H9 (cell line): ENCODE measurements at regions not wholly inside any gene's neighbourhood (a gene's known extent, or its start where the extent isn't known, plus 50 kb on each side); places are given as distances from the start of the nearest gene placed in this dataset.

Experiments used
- DNase-seq: peaks from one replicate; pipeline ENCODE4 v3.0.0-alpha.2; 2017
- H2AFZ ChIP-seq: one replicate; pipeline ENCODE4 v1.6.1; 2013; ENCODE audit warnings: mild to moderate bottlenecking, low read length, control low read depth, moderate library complexity
- H2AK5ac ChIP-seq: 2 replicates; pipeline ENCODE4 v1.6.1; 2013; ENCODE audit warnings: low read length, control low read depth, mixed read lengths; ENCODE audit not compliant: insufficient read length
- H2BK120ac ChIP-seq: one replicate; pipeline ENCODE4 v1.6.1; 2013; ENCODE audit warnings: low read depth, mild to moderate bottlenecking, low read length, control low read depth, inconsistent platforms; ENCODE audit not compliant: poor library complexity, severe bottlenecking
- H2BK12ac ChIP-seq: 2 replicates; pipeline ENCODE4 v1.6.1; 2013; ENCODE audit warnings: low read length, control low read depth, mixed read lengths, low read depth; ENCODE audit not compliant: insufficient read length
- H2BK15ac ChIP-seq: 2 replicates; pipeline ENCODE4 v1.6.1; 2013; ENCODE audit warnings: low read depth, low read length, control low read depth
- H2BK20ac ChIP-seq: one replicate; pipeline ENCODE4 v1.6.1; 2013; ENCODE audit warnings: low read depth, mild to moderate bottlenecking, low read length, control low read depth, inconsistent platforms; ENCODE audit not compliant: poor library complexity, severe bottlenecking
- H2BK5ac ChIP-seq: 2 replicates; pipeline ENCODE4 v1.6.1; 2013; ENCODE audit warnings: low read length, control low read depth, mixed read lengths; ENCODE audit not compliant: insufficient read length
- H3K14ac ChIP-seq: 2 replicates; pipeline ENCODE4 v1.6.1; 2013; ENCODE audit warnings: low read length, control low read depth; ENCODE audit not compliant: insufficient read depth
- H3K18ac ChIP-seq: 2 replicates; pipeline ENCODE4 v1.6.1; 2013; ENCODE audit warnings: low read depth, mild to moderate bottlenecking, mixed read lengths, low read length, control low read depth; ENCODE audit not compliant: insufficient read length
- H3K23ac ChIP-seq: 2 replicates; pipeline ENCODE4 v1.6.1; 2013; ENCODE audit warnings: low read length, control low read depth, mixed read lengths, low read depth; ENCODE audit not compliant: insufficient read length
- H3K23me2 ChIP-seq: 2 replicates; pipeline ENCODE4 v1.6.1; 2013; ENCODE audit warnings: low read depth, mild to moderate bottlenecking, mixed read lengths, low read length, control low read depth; ENCODE audit not compliant: insufficient read length, poor library complexity, severe bottlenecking
- H3K27ac ChIP-seq: 2 replicates; pipeline ENCODE4 v1.5.1; 2013; ENCODE audit warnings: low read length, control low read depth, mixed read lengths, low read depth; ENCODE audit not compliant: insufficient read length
- H3K27me3 ChIP-seq: 2 replicates; pipeline ENCODE4 v1.6.1; 2013; ENCODE audit warnings: low read length, control low read depth, inconsistent platforms; ENCODE audit not compliant: insufficient read depth
- H3K4ac ChIP-seq: 2 replicates; pipeline ENCODE4 v1.6.1; 2013; ENCODE audit warnings: low read depth, mild to moderate bottlenecking, control low read depth, inconsistent platforms, low read length, moderate library complexity
- H3K4me1 ChIP-seq: 2 replicates; pipeline ENCODE4 v1.6.1; 2013; ENCODE audit warnings: low read length, control low read depth, inconsistent platforms; ENCODE audit not compliant: insufficient read depth
- H3K4me2 ChIP-seq: 2 replicates; pipeline ENCODE4 v1.6.1; 2013; ENCODE audit warnings: low read length, control low read depth, mixed read lengths; ENCODE audit not compliant: insufficient read length, insufficient read depth
- H3K56ac ChIP-seq: 2 replicates; pipeline ENCODE4 v1.6.1; 2013; ENCODE audit warnings: low read depth, mild to moderate bottlenecking, mixed read lengths, low read length, control low read depth; ENCODE audit not compliant: insufficient read length
- H3K79me1 ChIP-seq: 2 replicates; pipeline ENCODE4 v1.6.1; 2013; ENCODE audit warnings: low read depth, mild to moderate bottlenecking, moderate library complexity, low read length, control low read depth, inconsistent platforms; ENCODE audit not compliant: insufficient read depth, poor library complexity, severe bottlenecking
- H3K79me2 ChIP-seq: 2 replicates; pipeline ENCODE4 v1.6.1; 2013; ENCODE audit warnings: low read length, control low read depth, inconsistent platforms; ENCODE audit not compliant: insufficient read depth
- H3K9ac ChIP-seq: 2 replicates; pipeline ENCODE4 v1.6.1; 2013; ENCODE audit warnings: low read length, control low read depth, mixed read lengths; ENCODE audit not compliant: insufficient read length; ENCODE audit errors: extremely low read depth
- H3K9me3 ChIP-seq: one replicate; pipeline ENCODE4 v1.6.1; 2013; ENCODE audit warnings: low read depth, low read length, inconsistent platforms; ENCODE audit not compliant: control insufficient read depth
- H3T11ph ChIP-seq: one replicate; pipeline ENCODE4 v1.6.1; 2013; ENCODE audit warnings: mild to moderate bottlenecking, low read length, control low read depth, inconsistent platforms
- H4K20me1 ChIP-seq: one replicate; pipeline ENCODE4 v1.6.1; 2013; ENCODE audit not compliant: control insufficient read depth, insufficient read length, insufficient read depth
- H4K5ac ChIP-seq: 2 replicates; pipeline ENCODE4 v1.6.1; 2013; ENCODE audit warnings: low read depth, mild to moderate bottlenecking, mixed read lengths, low read length, control low read depth; ENCODE audit not compliant: insufficient read length
- H4K8ac ChIP-seq: replicated peaks from 2 replicates; pipeline ENCODE4 v1.6.1; 2013; ENCODE audit warnings: low read length, control low read depth, mixed read lengths, low read depth; ENCODE audit not compliant: insufficient read length
- H4K91ac ChIP-seq: 2 replicates; pipeline ENCODE4 v1.6.1; 2013; ENCODE audit warnings: low read depth, mild to moderate bottlenecking, moderate library complexity, mixed read lengths, low read length, control low read depth; ENCODE audit not compliant: insufficient read length
- H3K27ac Mint-ChIP-seq, 3 experiments: 2 replicates in 2 of 3; 3 replicates in 1 of 3; pipeline ENCODE4 v1.8.0; 2020 to 2021; ENCODE audit warnings: mixed read lengths in 3 of 3, mild to moderate bottlenecking in 1 of 3, moderate library complexity in 1 of 3
- H3K27me3 Mint-ChIP-seq: 2 replicates; pipeline ENCODE4 v1.8.0; 2021; ENCODE audit warnings: low read depth, mild to moderate bottlenecking, moderate library complexity, mixed read lengths
- H3K36me3 Mint-ChIP-seq, 3 experiments: 2 replicates in 2 of 3; 3 replicates in 1 of 3; pipeline ENCODE4 v1.8.0; 2020 to 2021; ENCODE audit warnings: low read depth in 3 of 3, mixed read lengths in 3 of 3; ENCODE audit not compliant: insufficient read depth in 1 of 3
- H3K4me1 Mint-ChIP-seq, 2 experiments: 2 replicates each; pipeline ENCODE4 v1.8.0; 2020; ENCODE audit warnings: mixed read lengths in 2 of 2
- H3K4me3 Mint-ChIP-seq, 2 experiments: 2 replicates in 1 of 2; 3 replicates in 1 of 2; pipeline ENCODE4 v1.8.0; 2020 to 2021; ENCODE audit warnings: mild to moderate bottlenecking in 2 of 2, mixed read lengths in 2 of 2, moderate library complexity in 1 of 2
- H3K9me3 Mint-ChIP-seq, 2 experiments: 2 replicates in 1 of 2; 3 replicates in 1 of 2; pipeline ENCODE4 v1.8.0; 2020; ENCODE audit warnings: mild to moderate bottlenecking in 2 of 2, mixed read lengths in 2 of 2, moderate library complexity in 1 of 2
- WGBS: extraction: QIAGEN DNeasy Blood & Tissue Kit; methylation state at CpG from one replicate; pipeline ENCODE4 v1.1.7; 2013; ENCODE audit warnings: missing lambda C conversion rate, low lambda C conversion rate, mixed read lengths; ENCODE audit not compliant: insufficient read length; ENCODE audit errors: extremely low coverage; 5-methylcytosine and 5-hydroxymethylcytosine counted together
- TF ChIP-seq, protein P1 (sequence below): fragments of 200-600 bp; sonication (generic); conservative IDR thresholded peaks from 3 replicates; pipeline ENCODE4 v1.8.0; 2021; ENCODE audit warnings: antibody characterized with exemption, mild to moderate bottlenecking

DNA sequence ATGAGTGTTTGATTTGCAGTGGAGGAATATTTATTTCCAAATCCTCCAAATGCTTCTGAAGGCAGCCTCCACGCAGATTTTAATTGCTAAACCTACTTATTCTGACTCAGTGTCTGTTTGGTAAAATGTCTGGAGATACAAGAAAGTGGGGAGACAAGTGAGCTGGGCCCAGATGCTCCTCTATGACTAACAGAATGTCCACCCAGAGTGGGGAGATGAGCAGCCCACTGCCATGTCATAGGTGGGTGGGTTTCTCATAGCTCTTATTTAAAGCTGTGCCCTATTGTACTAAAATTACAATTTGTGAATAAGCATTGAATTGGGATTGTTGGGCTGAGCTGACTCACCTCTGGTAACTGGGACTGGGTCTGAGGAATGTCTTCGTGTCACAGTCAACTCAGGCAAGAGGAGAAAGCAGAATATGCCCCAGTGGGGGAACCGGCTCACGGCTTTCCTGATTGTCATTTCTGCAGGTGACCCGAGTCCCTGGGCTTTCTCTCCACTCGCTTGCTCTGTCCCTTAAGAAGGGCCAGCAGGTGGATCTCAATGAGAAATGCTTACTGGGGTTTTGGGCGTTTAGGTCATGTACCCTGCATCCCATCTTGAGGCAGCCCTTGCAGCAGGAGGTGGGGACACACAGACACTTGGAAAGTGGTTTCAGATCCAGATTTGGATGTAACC is 116.3 kb upstream of the SPRED2 start:
- Histone ChIP-seq H3K79me1 (no peaks in the 10 kb centered on the region), H3K9ac (no peak overlapping the region), H2BK12ac (no peak overlapping the region), H3K4me2 (no peak overlapping the region), H3T11ph (no peak overlapping the region), H2AFZ (no peak overlapping the region), H3K27me3 (no peaks in the 10 kb centered on the region), H2AK5ac (no peak overlapping the region), H3K79me2 (no peaks in the 10 kb centered on the region), H4K91ac (no peak overlapping the region), H3K18ac (no peak overlapping the region), H3K4me1 (no peaks in the 10 kb centered on the region), H3K23ac (no peak overlapping the region), H3K27ac (no peak overlapping the region), H3K14ac (no peak overlapping the region), H4K5ac (no peak overlapping the region), H3K4ac (no peak overlapping the region), H2BK120ac (no peak overlapping the region), H3K56ac (no peak overlapping the region), H2BK20ac (no peak overlapping the region), H3K9me3 (no peaks in the 10 kb centered on the region), H2BK15ac (no peak overlapping the region), H4K20me1 (no peaks in the 10 kb centered on the region), H4K8ac (no peak overlapping the region), H3K23me2 (no peaks in the 10 kb centered on the region), H2BK5ac (no peak overlapping the region)
- TF ChIP-seq, protein P1, sequence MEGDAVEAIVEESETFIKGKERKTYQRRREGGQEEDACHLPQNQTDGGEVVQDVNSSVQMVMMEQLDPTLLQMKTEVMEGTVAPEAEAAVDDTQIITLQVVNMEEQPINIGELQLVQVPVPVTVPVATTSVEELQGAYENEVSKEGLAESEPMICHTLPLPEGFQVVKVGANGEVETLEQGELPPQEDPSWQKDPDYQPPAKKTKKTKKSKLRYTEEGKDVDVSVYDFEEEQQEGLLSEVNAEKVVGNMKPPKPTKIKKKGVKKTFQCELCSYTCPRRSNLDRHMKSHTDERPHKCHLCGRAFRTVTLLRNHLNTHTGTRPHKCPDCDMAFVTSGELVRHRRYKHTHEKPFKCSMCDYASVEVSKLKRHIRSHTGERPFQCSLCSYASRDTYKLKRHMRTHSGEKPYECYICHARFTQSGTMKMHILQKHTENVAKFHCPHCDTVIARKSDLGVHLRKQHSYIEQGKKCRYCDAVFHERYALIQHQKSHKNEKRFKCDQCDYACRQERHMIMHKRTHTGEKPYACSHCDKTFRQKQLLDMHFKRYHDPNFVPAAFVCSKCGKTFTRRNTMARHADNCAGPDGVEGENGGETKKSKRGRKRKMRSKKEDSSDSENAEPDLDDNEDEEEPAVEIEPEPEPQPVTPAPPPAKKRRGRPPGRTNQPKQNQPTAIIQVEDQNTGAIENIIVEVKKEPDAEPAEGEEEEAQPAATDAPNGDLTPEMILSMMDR, result no peak
- Mint-ChIP-seq H3K36me3 (no peaks in the 10 kb centered on the region; a peak in 1 of 7 replicates), H3K27ac (no peak overlapping the region), H3K4me3 (no peak overlapping the region), H3K4me1 (peaks cover 3 to 4% of the 10 kb centered on the region in 2 experiments; a peak in 3 of 4 replicates), H3K27me3 (peaks cover 62% of the 10 kb centered on the region), H3K9me3 (no peaks in the 10 kb centered on the region)
- WGBS, result no CpG with 5 or more reads among the region's 7 CpGs
- DNase-seq, result no peak
